ENCODE measurements at regions not wholly inside any gene's neighbourhood (a gene's known extent, or its start where the extent isn't known, plus 50 kb on each side); places are given as distances from the start of the nearest gene placed in this dataset.
"Not testable (repeated sequence)": the region's sequence is repeated elsewhere in the genome, so short reads cannot be mapped to it uniquely, and the experiment has no call there.

- TF ChIP-seq, protein P1, sequence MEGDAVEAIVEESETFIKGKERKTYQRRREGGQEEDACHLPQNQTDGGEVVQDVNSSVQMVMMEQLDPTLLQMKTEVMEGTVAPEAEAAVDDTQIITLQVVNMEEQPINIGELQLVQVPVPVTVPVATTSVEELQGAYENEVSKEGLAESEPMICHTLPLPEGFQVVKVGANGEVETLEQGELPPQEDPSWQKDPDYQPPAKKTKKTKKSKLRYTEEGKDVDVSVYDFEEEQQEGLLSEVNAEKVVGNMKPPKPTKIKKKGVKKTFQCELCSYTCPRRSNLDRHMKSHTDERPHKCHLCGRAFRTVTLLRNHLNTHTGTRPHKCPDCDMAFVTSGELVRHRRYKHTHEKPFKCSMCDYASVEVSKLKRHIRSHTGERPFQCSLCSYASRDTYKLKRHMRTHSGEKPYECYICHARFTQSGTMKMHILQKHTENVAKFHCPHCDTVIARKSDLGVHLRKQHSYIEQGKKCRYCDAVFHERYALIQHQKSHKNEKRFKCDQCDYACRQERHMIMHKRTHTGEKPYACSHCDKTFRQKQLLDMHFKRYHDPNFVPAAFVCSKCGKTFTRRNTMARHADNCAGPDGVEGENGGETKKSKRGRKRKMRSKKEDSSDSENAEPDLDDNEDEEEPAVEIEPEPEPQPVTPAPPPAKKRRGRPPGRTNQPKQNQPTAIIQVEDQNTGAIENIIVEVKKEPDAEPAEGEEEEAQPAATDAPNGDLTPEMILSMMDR (IDR thresholded peaks at IDR 0.05) = not testable (repeated sequence)
- not testable (repeated sequence) for TF ChIP-seq POLR2AphosphoS5 (IDR thresholded peaks at IDR 0.05); POLR2A (IDR thresholded peaks at IDR 0.05; ENCODE audit: low read depth); EP300 (IDR thresholded peaks at IDR 0.05)
Measured at GRCh38 chr9:41266602-41267001, 77.5 kb upstream of the ZNG1F start.

Data from esophagus muscularis mucosa (tissue), 4 donors.